GM19035 (cell line): ENCODE measurements at regions not wholly inside any gene's neighbourhood (a gene's known extent, or its start where the extent isn't known, plus 50 kb on each side); places are given as distances from the start of the nearest gene placed in this dataset.
"Not testable (repeated sequence)": the region's sequence is repeated elsewhere in the genome, so short reads cannot be mapped to it uniquely, and the experiment has no call there.

ENCODE experiments used
- ATAC-seq: cut with Tn5 transposase; IDR thresholded peaks from one replicate; pipeline ENCODE4 v1.9.1; 2021; ENCODE audit not compliant: unreplicated experiment

DNA sequence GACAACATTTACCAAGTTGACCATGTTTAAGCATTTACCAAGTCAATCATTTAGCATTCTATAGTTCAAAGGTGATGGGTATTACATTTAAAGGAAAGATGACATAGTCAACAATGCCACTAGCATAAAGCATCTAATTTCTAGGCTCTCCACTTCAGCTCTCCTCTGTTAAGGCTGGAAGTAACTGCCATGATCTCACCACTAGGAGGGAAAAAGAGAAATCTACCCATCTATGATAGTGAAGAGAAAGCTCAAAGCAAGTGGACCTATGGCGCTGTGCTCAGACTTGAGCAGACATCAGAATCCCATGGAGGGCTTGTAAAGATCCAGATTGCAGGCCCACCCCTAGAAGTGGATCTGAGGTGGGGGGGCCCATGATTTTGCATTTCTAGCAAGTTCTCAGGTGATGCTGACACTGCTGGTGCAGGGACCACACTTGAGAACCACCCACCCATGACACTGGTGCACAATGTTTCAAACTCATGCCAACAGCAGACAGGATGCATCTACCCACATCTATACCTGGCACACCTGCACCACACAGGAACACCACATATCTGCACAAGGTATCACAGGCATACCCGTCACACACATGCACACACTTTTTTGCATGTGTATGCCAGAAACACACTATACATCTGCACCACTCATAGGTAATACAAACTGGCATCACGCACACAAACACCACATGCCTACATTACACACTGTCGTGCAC, 392.9 kb upstream of the RUNX1 start:
- no peak for ATAC-seq

- ATAC-seq, result no peak
Observed at GRCh38 chr21:35438643-35439404, 389.7 kb upstream of the RUNX1 start.

- ATAC-seq, result no peak
Observed at GRCh38 chr21:35437941-35438340, 388.8 kb upstream of the RUNX1 start.

DNA sequence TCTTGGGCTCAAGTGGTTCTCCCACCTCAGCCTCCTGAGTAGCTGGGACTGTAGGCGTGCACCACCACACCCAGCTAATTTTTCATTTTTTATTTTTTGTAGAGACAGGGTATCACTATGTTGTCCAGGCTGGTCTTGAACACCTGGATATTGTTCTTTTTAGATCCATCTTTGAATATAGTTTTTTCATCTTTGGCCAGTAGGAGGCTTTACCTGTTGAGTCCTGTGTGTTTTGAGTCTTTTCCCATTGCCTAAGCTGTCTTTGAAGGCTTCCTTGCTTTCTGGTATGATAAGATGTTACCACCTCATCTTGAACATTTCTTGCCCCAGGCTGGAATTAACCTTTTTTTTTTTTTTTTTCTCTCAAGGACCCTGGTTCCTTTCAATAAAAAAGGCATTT, 387.8 kb upstream of the RUNX1 start:
- ATAC-seq, result no peak

- not testable (repeated sequence) for ATAC-seq
Observed at GRCh38 chr21:35432601-35433000, 383.5 kb upstream of the RUNX1 start.

- ATAC-seq, result no peak
Observed at GRCh38 chr21:35430260-35430659, 381.2 kb upstream of the RUNX1 start.

GRCh38 chr21:35428937-35429336, 379.8 kb upstream of the RUNX1 start:
- ATAC-seq, result no peak

DNA sequence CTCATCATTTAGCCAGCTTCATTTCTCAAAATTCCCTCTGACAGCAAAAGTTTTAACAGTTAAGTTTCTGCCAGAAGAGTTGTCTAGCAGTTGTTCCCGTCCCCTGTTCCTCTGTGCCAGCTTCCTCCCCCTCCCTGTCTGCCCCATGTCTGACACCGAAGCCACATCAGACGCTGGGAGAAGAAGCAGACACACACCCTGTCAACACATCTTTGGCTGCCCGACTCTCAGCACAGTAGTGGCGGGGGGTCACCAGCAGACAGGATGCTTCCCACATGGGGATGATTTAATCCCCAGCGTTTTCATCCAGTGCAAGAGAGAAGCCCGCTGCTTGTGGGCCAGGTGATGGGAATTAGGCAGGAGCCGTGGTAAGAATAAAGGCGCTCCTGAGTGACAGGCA, 379.4 kb upstream of the RUNX1 start:
- ATAC-seq, result no peak

DNA sequence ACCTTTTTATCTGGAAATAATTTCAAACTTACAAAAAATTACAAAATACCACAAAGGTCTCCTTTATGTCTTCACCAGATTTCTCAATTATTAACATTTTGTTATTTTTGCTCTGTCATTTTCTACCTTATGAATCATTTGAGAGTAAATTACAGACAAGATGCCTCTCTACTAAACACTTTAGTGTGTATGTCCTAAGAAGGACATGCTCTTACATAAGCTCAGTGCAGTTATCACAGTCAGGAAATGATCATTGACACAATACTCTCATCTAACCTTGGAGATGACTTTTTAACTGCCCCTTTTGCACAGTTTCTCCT, 378.9 kb upstream of the RUNX1 start:
- ATAC-seq, result no peak

- ATAC-seq, result no peak
Observed at GRCh38 chr21:35427320-35428000, 378.4 kb upstream of the RUNX1 start.

DNA sequence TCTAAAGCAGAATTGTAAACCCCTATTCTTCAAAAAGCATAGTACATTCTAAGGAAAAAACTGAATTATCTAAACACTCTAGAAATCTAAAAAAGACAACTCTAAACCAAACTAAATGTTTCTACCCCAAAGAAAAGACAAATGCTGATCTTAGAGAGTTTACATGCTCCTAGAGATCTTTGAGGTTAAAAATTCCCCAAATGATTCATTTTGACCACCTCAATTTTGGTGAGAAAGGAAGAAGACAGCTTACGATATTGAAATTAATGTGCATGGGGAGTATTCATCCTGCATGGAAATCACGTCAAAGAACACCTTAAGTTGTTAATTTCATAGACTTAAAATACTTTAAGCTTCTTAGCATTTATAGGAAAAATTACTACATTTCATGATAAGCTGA, 377.8 kb upstream of the RUNX1 start:
- no peak for ATAC-seq

GRCh38 chr21:35426469-35426868, 377.4 kb upstream of the RUNX1 start:
- ATAC-seq, result no peak

DNA sequence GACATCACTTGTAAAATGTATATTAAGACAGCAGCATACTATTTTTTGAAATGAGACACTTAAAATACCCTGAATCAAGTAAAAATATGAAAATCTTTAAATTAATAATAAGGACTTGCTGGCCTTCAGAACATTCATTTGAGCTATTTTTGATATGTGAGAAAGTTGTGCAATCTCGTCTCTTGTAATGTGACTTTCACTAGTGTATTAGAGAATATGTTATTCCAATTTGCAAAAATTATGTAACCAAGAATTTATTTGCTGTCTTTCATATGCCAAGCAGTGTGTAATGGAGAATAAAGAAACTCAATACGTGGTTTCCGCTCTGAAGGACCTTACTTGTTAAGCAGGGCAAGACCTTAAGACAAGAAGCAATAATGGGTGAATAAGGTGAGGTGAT, 375.0 kb upstream of the RUNX1 start:
- no peak for ATAC-seq

- ATAC-seq, result no peak
Observed at GRCh38 chr21:35423709-35424108, 374.6 kb upstream of the RUNX1 start.

DNA sequence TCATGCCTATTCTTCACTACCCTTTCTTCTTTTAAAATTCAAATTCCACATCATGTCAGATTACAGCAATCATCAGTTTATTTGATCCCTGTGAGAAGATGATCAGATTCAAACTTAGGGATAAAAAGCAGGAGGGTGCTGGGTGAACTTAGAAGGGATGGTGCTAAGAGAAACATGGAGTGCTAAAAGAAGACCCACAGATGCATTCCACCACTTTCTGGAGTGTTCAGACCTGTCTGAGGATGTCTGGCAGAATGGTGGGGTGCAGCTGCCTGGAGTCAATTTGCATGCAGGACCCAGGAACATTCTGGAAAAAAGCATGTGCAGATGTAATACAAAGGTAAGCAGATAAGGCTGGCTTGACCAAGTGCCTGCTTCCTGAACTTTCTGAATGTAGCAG, 372.9 kb upstream of the RUNX1 start:
- no peak for ATAC-seq

- no peak for ATAC-seq
Observed at GRCh38 chr21:35421221-35421620, 372.1 kb upstream of the RUNX1 start.

DNA sequence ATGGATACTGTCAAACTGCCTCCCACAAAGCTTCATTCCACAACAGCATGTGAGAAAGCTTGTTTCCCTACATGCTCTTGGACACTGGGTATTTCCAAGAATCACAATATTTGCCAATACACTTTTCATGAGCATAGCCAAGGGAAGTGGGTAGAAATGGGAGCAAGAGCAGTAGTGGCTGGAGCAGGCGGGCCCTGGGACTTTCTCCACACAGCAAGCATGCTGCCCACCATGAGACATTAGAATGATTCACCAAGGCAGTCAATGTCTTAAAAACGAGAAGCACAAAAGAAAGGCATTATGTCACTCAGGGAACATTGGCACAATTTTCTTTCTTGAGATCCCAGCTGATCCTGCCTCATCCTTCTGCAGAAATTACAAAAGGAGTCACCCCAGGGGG, 371.6 kb upstream of the RUNX1 start:
- ATAC-seq, result no peak

GRCh38 chr21:35417762-35418161, 368.7 kb upstream of the RUNX1 start:
- ATAC-seq, result no peak

GRCh38 chr21:35416866-35417489, 367.9 kb upstream of the RUNX1 start:
- no peak for ATAC-seq

- no peak for ATAC-seq
Observed at GRCh38 chr21:35414507-35415139, 365.5 kb upstream of the RUNX1 start.

DNA sequence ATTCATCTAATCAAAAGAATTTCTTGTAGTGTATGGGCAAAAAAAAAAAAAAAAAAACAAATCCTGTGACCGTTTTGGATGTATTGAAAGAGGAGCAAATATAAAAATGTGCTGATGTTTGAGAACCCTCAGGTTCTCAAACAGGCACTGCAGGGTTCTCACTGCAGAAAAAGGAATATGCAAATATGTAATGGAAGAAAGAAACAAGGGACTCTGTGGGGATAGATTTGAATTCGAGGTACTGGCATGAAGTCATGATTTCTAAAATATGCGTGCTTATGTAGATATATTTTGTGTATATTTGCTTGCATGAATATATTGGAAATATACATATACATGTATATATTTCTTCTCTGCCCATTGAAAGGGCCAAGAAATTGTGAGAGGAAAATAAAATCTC, 365.0 kb upstream of the RUNX1 start:
- no peak for ATAC-seq
